HCT116 (cell line): ENCODE measurements at regions not wholly inside any gene's neighbourhood (a gene's known extent, or its start where the extent isn't known, plus 50 kb on each side); places are given as distances from the start of the nearest gene placed in this dataset.

Experiments used
- ATF3 ChIP-seq: IDR thresholded peaks from 2 replicates; pipeline ENCODE4 v1.6.1; 2012
- CTCF ChIP-seq, 3 experiments: fragments of 200-600 bp in 1 of 3; sonication (generic) in 1 of 3; IDR thresholded peaks in 2 of 3; conservative IDR thresholded peaks in 1 of 3; 2 replicates each; pipeline ENCODE4 v1.5.1; 2012 to 2017; ENCODE audit warnings: low read depth in 2 of 3, low read length in 2 of 3, antibody characterized with exemption in 1 of 3, borderline replicate concordance in 1 of 3, control low read depth in 1 of 3, mild to moderate bottlenecking in 1 of 3, mixed read lengths in 1 of 3, mixed run types in 1 of 3, moderate library complexity in 1 of 3; ENCODE audit not compliant: insufficient read depth in 1 of 3
- EZH2 ChIP-seq: fragments of 200-600 bp; sonication (generic); IDR thresholded peaks from 2 replicates; pipeline ENCODE4 v1.6.1; 2017; ENCODE audit warnings: antibody characterized with exemption, mixed run types
- MAX ChIP-seq: IDR thresholded peaks from 2 replicates; pipeline ENCODE4 v1.6.1; 2012
- POLR2A ChIP-seq: IDR thresholded peaks from 2 replicates; pipeline ENCODE4 v1.7.0; 2011; ENCODE audit warnings: borderline replicate concordance; ENCODE audit not compliant: insufficient read depth, insufficient read length; ENCODE audit errors: extremely low read depth
- RAD21 ChIP-seq: IDR thresholded peaks from 2 replicates; pipeline ENCODE4 v1.6.1; 2012; ENCODE audit warnings: low read depth, mild to moderate bottlenecking
- REST ChIP-seq: IDR thresholded peaks from 2 replicates; pipeline ENCODE4 v1.6.1; 2012; ENCODE audit warnings: low read depth
- SP1 ChIP-seq: IDR thresholded peaks from 2 replicates; pipeline ENCODE4 v1.6.1; 2012; ENCODE audit warnings: low read depth
- ZNF274 ChIP-seq: fragments of 200-500 bp; sonication (Bioruptor generic); IDR thresholded peaks from 2 replicates; pipeline ENCODE4 v1.6.1; 2014; ENCODE audit warnings: mild to moderate bottlenecking, low read depth, low read length, inconsistent platforms

GRCh38 chr17:13869331-13869940 is 199.9 kb upstream of the COX10 start:
- TF ChIP-seq CTCF (IDR thresholded peaks at IDR 0.05 in 2 of 3, conservative IDR thresholded peaks at IDR 0.05 in 1 of 3; ENCODE audit: borderline replicate concordance in 1 of 3, insufficient read depth in 1 of 3, low read depth in 2 of 3, low read length in 2 of 3) = no peak
- TF ChIP-seq SP1 = no peak
- no peak for TF ChIP-seq ATF3
- TF ChIP-seq POLR2A = no peak
- TF ChIP-seq MAX = no peak
- TF ChIP-seq EZH2 = no peak
- no peak for TF ChIP-seq ZNF274
- no peak for TF ChIP-seq RAD21
- no peak for TF ChIP-seq REST
